ENCODE measurements at regions not wholly inside any gene's neighbourhood (a gene's known extent, or its start where the extent isn't known, plus 50 kb on each side); places are given as distances from the start of the nearest gene placed in this dataset.
A peak's percentile ranks its signal among the peaks of the same experiment; 100 is the strongest.
"Not testable (repeated sequence)": the region's sequence is repeated elsewhere in the genome, so short reads cannot be mapped to it uniquely, and the experiment has no call there.

DNA sequence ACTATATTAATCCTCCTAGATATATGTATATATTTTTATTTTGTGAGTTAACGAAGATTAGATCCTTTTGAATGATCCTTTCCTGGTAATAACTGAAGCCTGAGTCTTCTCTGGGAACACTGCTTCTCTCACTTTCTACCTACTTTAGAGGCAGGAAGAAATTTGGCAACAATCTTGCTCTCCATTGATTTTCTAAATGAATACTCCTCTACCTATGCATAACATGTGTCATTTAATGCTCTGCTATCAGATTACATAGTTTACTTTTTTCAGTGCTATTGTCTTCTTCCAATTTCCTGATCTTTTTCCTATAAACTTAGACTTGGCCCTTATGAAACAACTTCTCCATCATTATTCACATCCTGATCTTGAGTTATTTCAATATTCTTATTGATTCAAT lies 60.4 kb upstream of the PDHA2 start:
- no peak for DNase-seq

DNA sequence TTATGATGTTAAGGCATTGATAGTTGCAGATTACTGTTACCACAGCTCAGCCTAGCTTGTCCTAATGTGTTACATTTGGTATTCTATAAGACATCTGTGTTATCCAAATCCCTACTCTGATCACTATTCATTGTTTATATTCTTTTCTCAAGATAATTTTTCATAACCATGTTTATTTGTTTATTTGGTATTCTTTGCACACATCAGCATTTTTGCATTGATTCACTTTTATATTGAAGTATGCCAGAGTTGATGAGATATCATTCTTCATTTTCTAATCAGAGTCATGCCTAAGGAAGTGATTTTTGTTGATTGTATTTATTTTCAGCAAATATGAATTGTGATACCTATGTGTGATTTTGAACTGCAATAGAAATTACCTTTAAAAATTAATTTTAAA lies 61.2 kb upstream of the PDHA2 start:
- DNase-seq = no peak

DNA sequence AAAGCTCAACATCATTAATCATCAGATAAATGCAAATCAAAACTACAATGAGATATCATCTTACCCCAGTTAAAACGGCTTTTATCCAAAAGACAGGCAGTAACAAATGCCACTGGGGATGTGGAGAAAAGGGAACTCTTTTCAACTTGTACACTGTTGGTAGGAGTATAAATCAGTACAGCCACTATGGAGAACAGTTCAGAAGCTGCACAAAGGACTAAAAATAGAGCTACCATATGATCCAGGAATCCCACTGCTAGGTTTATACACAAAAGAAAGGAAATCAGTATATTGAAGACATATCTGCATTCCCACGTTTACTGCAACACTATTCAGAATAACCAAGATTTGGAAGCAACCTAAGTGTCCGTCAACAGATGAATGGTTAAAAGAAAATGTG lies 69.3 kb upstream of the PDHA2 start:
- not testable (repeated sequence) for DNase-seq

DNA sequence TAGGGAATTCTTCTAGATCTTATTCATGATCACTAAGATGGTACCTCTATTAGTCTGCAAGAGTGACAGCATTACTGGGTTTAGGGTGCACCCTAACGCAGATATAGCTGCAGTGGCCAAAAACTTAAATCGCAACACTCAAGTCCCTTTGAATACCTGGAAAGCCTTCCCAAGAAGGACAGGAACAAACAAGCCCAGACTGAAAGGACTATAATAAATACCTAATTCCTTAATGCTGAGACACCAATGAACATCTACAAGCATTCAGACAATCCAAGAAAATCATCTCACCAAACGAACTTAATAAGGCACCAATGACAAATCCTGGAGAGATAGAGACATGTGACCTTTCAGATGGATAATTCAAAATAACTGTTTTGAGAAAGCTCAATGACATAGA lies 74.9 kb upstream of the PDHA2 start:
- DNase-seq = no peak

DNA sequence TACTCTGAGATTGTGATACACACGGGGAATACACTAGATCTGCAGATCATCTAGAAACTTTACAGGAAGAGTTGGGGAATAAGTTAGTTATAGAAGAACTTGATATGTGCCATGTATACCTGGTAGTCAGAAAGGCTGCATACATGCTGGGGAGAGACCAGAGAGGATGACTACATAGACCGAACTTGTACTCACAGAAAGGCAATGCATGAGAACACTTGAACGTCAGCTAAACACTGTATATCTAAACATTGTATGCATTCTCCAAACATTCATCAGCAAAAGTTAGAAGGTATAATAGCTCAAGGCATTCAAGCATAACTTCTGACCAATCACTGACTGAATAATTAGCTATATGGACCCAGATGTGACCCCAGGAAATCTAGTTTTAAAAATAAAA lies 78.0 kb upstream of the PDHA2 start:
- no peak for DNase-seq

DNA sequence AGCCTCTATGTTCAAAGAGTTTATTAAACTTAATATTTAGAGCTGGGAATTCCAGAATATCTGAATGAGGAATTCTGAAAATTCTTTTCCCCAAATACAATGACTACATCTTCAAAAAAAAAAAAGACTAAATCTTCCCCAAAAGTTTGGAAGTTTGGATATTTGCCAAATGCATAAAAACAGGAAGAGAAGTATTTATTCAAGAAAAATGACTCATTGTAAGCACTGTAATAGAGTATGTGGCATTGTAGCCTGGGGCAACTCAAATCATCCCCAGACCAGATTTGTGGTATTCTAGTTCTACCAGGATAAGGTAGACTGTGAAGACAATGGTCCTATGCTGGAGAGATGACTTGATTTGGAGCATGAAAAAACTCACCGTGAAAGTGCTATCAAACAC lies 78.5 kb upstream of the PDHA2 start:
- DNase-seq = no peak

DNA sequence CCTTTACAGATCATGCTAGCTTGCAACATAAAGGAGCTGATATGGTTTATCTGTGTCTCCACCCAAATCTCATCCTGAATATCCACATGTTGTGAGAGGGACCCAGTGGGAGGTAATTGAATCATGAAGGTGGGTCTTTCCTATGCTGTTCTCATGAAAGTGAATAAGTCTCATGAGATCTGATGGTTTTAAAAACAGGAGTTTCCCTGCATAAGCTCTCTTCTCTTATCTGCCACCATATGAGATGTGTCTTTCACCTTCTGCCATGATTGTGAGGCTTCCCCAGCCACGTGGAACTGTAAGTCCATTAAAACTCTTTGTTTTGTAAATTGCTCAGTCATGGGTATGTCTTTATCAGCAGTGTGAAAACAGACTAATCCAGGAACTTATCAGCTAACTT lies 79.2 kb upstream of the PDHA2 start:
- not testable (repeated sequence) for DNase-seq

DNA sequence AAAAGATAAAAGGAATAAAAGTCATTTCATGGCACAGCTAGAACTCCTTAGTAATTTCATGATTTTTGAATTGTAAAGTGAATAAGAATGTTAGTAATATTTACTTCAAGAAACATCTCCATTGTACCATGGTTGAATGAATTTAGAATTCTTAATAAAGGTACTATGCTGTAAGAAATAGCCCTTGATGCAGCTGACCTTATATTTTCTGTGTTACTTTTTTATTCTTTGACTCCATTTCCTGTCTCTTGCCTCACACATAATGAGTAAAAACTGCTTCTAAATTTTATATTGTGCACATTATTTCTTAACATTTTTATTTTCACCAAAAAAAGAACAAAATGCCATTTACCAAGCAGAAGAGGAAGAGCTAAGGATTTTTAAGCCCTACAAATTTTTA lies 81.9 kb upstream of the PDHA2 start:
- DNase-seq = no peak

DNA sequence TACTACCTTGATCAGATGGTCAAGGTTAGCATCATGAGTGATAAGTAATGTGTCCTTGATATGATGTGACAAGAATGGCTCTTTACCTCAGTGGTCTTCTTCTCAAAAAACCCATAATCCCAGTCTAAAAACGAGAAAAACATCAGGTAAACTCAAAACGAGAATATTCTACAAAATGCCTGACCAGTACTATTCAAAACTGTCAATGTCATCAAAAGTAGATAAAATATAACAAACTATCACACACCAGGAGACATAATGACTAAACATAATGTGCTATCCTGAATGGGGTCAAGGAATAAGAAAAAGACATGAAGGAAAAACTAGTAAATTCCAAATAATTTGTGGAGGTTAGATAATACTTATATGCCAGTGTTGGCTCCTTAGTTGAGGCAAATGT lies 85.2 kb upstream of the PDHA2 start:
- DNase-seq = no peak

DNA sequence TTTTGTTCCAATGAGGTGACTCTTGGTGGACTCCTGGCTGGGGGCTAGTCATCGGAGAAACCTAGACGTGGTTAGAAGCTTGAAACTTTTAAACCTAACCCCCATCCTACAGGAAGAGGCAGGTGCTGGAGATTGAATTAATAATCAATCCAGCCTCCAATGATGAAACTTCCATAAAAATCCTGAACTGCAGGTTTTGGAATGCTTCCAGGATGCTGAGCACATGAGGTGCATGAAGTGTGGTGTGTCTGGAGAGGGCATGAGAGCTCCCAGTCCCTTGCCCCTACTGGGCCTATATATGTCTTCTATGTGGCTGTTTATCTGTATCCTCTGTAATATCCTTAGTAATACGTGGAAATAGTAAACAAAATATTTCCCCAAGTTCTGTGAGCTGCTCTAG lies 90.7 kb upstream of the PDHA2 start:
- DNase-seq = no peak

DNA sequence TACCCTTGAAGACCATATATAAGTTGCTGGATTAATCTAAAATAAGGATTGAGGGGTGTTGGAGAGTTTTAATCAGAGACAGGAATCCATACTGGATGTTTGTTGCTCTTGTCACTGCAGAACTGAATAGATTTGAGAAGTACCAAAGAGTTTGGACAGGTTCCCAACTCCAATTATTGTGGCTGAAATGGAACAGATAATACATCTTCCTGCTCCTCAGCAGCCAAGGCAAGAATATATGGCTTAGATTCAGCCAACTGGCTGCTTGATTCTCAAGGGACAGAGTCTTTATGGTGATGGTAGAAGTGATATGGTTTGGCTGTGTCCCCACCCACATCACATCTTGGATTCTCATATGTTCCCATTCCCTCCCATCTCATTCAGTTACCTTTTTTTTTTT lies 97.0 kb upstream of the PDHA2 start:
- peak in 1 of 56 donors; percentile 8 for DNase-seq

DNA sequence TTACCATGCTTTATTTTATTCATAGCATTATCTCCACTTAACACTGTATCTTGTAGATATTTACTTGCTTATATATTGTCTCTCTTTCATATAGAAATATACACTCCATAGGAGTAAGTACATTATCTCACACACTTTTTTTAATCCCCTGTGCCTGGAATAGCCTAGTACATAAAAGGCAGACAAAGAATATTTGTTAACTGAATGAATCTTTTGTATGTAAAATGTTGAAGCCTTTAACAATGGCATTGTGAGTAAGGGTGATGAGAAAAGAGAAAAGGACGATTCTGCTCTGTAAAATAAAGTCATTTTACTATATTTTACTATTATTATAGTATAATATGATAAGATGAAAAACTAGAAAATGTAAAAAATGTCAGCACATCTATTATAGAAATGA lies 97.7 kb upstream of the PDHA2 start:
- no peak for DNase-seq

DNA sequence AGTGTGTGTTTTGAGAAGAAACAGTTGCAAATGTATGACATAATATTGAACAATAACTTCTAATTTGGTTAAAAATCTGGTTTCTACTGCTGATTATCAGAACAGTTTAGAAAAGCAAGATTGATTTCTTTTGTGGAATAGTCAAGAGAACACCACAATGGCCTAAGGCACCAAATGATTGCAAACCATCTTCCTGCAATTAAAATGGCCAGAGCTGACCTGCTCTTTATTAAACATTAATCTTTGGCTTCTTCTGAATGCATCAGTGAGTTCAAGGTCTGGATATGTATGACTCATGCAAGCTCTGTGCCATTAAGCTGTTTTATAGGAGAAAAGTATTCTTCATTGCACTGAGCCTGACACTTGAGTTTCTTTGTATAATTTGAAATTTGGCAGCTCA lies 107.8 kb upstream of the PDHA2 start:
- DNase-seq = no peak

DNA sequence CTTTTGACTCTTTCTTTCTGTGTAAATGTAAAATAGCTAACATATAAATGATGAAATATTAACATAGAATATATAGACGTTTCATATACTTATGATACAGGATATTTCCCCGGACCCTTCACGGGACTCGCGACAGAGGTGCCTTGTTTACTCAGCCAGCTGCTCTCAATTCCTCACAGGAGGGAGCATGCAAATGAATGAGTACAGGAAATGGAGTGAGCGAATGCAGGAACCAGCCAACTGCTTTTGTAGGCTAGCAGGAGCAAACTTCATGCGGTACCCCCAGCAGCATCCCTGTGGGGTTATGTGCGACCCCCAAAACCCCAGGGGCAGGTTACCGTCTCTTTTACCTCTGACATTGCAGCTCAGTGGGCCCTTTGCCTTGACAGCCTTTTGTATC lies 110.3 kb upstream of the PDHA2 start:
- no peak for DNase-seq

DNA sequence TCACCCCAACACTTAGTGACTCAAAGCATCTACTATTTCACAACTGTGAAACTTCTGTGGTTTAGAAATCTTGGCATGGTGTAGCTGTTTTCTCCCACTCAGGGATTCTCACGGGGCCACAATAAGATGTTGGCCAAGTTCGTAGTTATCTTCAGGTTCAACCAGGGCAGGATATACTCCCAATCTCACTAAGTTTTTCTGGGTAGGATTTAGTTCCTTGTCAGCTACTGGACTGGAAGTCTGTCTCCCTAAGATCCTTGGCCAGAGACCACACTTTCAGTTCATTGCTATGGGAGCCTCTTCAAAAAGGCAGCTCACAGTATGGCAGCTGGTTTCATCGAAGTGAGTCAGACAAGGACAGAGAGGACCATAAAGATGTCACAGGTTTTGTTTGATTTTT lies 111.7 kb upstream of the PDHA2 start:
- DNase-seq = no peak

DNA sequence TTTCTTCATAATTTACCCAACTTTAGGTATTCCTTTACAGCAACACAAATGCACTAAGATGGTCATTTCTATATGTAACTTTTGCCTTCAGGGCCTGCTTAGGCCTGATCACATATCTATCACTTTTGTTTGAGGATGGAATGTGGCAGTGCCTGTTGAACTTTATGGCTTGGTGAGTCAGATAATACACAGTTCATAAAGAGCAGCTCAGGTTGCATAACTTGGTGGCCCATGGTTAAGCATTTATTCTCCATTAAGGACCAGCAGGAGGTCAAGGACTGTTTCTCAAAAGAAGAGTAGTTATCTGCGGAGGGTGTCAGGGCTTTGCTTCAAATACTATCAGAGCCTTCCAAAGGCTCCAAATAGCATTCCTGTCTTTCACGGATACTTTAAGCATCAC lies 124.1 kb upstream of the PDHA2 start:
- DNase-seq = no peak

DNA sequence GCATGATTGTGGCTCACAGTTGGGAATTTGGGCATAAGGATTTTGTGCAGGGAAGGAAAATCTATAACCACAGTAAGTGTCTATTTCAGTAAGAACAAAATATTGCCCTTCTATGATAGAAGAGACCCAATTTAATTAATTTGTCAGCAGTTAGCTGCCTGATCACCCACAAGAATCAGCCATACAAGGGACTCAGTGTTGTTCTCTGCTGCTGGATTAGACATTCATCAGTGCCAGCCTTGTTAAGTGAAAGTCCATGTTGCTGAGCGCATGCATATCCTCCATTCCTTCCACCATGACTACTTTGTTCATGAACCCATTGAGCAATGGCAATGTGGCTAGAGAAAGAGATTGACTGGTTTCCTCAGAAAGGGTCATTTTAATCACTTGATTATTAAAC lies 125.3 kb upstream of the PDHA2 start:
- no peak for DNase-seq

DNA sequence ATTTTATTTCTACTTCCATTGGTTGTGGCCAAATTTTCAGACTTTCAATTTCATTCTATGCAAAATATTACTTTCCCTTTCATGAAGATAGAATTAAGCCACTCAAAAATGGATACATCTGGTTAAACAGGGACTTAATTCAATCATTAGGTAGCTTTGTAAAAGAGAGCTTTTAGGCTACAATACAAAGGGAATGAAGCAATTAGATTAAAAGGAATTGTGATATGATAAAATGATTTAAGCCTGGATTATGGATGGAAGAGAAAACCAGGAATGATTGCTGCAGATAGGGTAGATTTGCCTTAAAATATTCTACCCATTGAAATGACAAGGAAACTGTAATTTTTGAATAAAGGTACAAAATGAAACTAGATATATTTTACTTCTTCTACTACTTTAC lies 134.6 kb upstream of the PDHA2 start:
- no peak for DNase-seq

DNA sequence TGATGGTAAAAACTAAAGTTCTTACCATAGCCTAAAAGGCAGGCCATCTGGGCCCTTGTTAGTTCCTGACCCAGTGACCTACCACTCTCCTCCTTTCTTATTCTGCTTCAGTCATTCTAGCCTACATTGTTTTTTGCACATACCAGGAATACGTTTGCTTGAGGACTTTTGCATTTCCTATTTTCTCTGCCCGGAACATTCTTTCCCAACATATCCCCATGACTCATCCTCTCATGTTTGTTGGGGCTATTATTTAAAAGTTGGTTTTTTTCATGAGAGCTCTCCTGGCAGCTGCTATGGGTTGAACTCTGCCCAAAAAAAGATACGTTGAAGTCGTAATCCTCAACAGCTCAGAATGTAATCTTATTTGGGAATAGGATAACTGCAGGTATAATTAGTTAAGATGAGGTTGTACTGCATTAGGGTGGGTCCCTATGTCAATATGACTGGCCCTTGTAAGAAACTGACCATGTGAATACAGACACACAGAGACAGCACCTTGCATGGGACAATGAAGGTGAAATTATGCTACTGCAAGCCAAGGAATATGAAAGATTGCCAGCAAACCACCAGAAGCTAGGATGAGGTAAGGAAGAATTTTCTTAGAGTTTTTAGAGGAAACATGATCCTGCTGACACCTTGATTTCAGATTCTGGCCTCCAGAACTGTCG lies 138.3 kb upstream of the PDHA2 start:
- DNase-seq = no peak

DNA sequence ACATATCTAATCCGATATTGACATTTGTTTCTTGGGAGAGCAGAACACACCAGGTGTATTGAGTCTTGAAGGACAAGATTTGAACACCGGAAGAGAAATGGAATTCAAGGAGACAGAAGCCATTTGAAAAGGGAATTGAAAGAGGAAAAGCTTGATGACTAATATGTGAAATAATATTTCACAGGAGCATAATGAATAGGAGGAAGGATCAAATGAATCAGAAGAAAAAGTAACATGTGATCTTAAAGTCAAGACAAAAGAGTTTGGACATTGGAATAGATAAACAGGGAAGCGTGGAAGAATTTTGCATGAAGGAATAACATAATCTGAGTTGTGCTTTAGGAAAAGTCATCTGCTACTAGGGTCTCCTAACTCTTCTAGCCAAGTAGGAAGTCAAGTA lies 145.5 kb upstream of the PDHA2 start:
- no peak for DNase-seq

DNA sequence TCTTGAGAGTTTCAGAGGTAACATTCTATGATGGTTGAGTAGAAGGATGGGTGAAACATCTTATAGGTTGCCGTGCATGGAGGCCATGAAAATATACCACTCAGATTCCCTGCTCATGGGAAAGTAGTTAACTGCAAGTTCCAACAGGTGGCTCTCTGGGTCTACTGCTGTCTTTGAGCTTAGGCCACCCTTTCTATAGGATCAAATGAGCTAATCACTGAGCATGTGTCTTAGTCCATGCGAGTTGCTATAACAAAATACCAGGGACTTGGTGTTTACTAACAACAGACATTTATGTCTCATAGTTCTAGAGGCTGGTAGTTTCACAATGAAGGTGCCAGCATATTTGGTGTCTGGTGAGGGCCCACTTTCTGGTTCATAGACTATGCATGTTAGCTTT lies 144.8 kb upstream of the UNC5C start:
- peak in 1 of 56 donors; percentile 0 for DNase-seq

DNA sequence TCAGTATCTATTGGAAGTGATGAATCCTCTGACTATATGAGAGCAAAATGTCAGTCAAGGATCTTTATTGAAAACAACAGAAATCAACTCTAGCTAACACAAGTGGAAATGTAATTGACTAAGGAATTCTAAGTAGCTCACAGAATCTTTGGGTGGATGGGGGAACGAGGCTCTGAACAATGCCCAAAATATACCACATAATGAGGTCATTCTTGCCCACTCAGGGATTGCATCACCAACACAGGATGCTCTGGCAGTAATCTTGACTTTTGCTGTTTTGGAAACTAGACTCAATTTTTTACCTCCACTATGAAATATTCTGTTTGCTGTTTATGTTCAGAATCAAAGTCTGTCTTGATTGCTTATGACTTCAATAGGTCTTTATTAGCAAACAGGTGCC lies 127.4 kb upstream of the UNC5C start:
- no peak for DNase-seq

DNA sequence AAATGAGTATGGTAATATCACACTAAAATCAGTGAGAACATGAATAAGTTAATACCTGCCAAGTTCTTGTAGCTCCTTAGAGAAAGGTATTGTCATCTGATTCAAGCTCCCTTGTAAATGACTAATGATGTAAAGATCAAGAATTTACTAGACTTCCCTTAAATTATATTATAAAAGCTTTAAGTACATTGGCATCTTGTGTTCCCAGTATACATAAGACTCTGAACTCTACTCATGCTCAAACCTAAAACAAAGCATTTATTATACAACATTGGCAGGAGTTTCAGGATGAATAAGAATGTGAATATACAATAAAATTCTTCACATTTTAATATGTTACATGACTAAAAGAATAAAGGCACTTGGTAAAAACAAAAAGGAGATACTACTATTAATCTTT lies 126.8 kb upstream of the UNC5C start:
- DNase-seq = no peak

DNA sequence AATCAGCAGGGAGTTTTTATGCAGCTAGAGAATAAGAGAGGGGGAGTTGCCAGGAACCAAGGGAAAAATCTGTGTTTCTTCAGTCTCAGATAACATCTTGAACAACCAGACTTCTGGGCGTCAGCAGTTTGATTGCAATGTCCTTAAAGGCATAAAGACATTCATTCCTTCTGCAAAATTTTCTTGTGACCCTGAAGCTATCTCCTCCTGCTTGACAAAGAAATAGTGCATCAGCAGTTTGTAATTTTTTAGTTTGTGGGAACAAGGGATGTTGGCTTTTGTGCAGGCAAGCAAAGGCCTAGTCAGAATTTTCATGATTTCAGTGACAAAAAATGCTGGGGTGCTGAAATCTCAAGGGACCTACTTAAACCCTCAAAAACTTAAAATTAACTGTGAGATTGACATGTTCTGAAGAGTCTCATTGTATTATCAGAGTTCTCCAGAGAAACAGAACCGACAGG lies 125.8 kb upstream of the UNC5C start:
- no peak for DNase-seq
